H1 (cell line): ENCODE measurements at regions not wholly inside any gene's neighbourhood (a gene's known extent, or its start where the extent isn't known, plus 50 kb on each side); places are given as distances from the start of the nearest gene placed in this dataset.
A peak's percentile ranks its signal among the peaks of the same experiment; 100 is the strongest.

Experiments used
- CTCF ChIA-PET: fragments of 300-600 bp; sonication (Branson Sonifier 250); formaldehyde crosslinking; loops from one replicate; lab custom pipeline; 2021; ENCODE audit not compliant: partially characterized antibody; lab: Charles Lee
- POLR2A ChIA-PET: fragments of 300-600 bp; sonication (Branson Sonifier 250); formaldehyde crosslinking; loops from one replicate; lab custom pipeline; 2021; ENCODE audit warnings: inconsistent platforms; ENCODE audit not compliant: partially characterized antibody; lab: Charles Lee
- DNase-seq, 2 experiments: peaks; one replicate each; pipeline versions ENCODE4 v3.0.0 to v3.0.0-alpha.2; 2010 to 2022; ENCODE audit warnings: low spot score in 2 of 2, low read depth in 1 of 2, mixed read lengths in 1 of 2
- FAIRE-seq: peaks from 2 replicates; lab custom pipeline; 2011; peaks lifted over from hg19 to GRCh38; lab: Jason Lieb, UNC
- H2AFZ ChIP-seq: 2 replicates; pipeline ENCODE4 v1.8.1; 2012; ENCODE audit warnings: low read length, inconsistent platforms
- H2AK5ac ChIP-seq: 2 replicates; pipeline ENCODE4 v1.6.1; 2013; ENCODE audit warnings: low read depth, low read length
- H2BK120ac ChIP-seq: replicated peaks from 2 replicates; pipeline ENCODE3; 2013; ENCODE audit warnings: low read depth, low read length, inconsistent platforms
- H2BK12ac ChIP-seq: 2 replicates; pipeline ENCODE4 v1.6.1; 2013; ENCODE audit warnings: low read depth, low read length
- H2BK15ac ChIP-seq: 2 replicates; pipeline ENCODE4 v1.6.1; 2013; ENCODE audit warnings: low read length
- H2BK20ac ChIP-seq: 2 replicates; pipeline ENCODE4 v1.6.1; 2013; ENCODE audit warnings: low read length
- H2BK5ac ChIP-seq: 2 replicates; pipeline ENCODE4 v1.6.1; 2013; ENCODE audit warnings: low read depth, low read length
- H3K14ac ChIP-seq: 2 replicates; pipeline ENCODE4 v1.6.1; 2013; ENCODE audit warnings: inconsistent platforms; ENCODE audit not compliant: insufficient read length
- H3K18ac ChIP-seq: 2 replicates; pipeline ENCODE4 v1.6.1; 2013; ENCODE audit warnings: low read length; ENCODE audit errors: extremely low read depth
- H3K23ac ChIP-seq: 2 replicates; pipeline ENCODE4 v1.6.1; 2013; ENCODE audit warnings: inconsistent platforms; ENCODE audit not compliant: insufficient read length
- H3K23me2 ChIP-seq: 2 replicates; pipeline ENCODE4 v1.6.1; 2013; ENCODE audit warnings: low read depth, low read length
- H3K27ac ChIP-seq: 2 replicates; pipeline ENCODE4 v1.6.1; 2011; ENCODE audit warnings: low read depth, low read length, inconsistent platforms
- H3K27me3 ChIP-seq, 4 experiments: replicated peaks in 1 of 4; 1 replicate in 1 of 4; 2 replicates in 3 of 4; pipeline versions ENCODE4 v1.6.1 to v1.8.1; 2011 to 2013; ENCODE audit warnings: low read length in 3 of 4, mild to moderate bottlenecking in 3 of 4, inconsistent platforms in 2 of 4, mixed read lengths in 2 of 4, moderate library complexity in 1 of 4; ENCODE audit not compliant: control insufficient read depth in 3 of 4, insufficient read depth in 3 of 4; ENCODE audit errors: extremely low read depth in 1 of 4
- H3K36me3 ChIP-seq, 4 experiments: 2 replicates each; pipeline versions ENCODE4 v1.6.1 to v1.8.1; 2011 to 2013; ENCODE audit warnings: mild to moderate bottlenecking in 4 of 4, low read length in 3 of 4, moderate library complexity in 2 of 4, control low read depth in 1 of 4, inconsistent platforms in 1 of 4; ENCODE audit not compliant: insufficient read depth in 4 of 4, control insufficient read depth in 2 of 4
- H3K4ac ChIP-seq: replicated peaks from 2 replicates; pipeline ENCODE3; 2013; ENCODE audit warnings: low read length, low read depth, mixed read lengths, inconsistent platforms; ENCODE audit not compliant: insufficient read length
- H3K4me1 ChIP-seq, 4 experiments: replicated peaks in 1 of 4; 1 replicate in 1 of 4; 2 replicates in 3 of 4; pipeline versions ENCODE4 v1.6.1 to v1.8.1; 2011 to 2013; ENCODE audit warnings: low read length in 3 of 4, inconsistent platforms in 2 of 4, mixed read lengths in 1 of 4; ENCODE audit not compliant: insufficient read depth in 4 of 4, control insufficient read depth in 3 of 4
- H3K4me2 ChIP-seq, 2 experiments: 2 replicates each; pipeline versions ENCODE4 v1.6.1 to v1.8.1; 2011 to 2013; ENCODE audit warnings: low read depth in 2 of 2, low read length in 2 of 2, control low read depth in 1 of 2, inconsistent platforms in 1 of 2, mild to moderate bottlenecking in 1 of 2; ENCODE audit not compliant: insufficient read depth in 1 of 2
- H3K4me3 ChIP-seq, 4 experiments: fragments of 200-600, 300-600 bp in 1 of 4; sonication (generic), shearing (Covaris generic), sonication (Bioruptor Twin) in 1 of 4; 2 replicates each; pipeline versions ENCODE4 v1.5.1 to v1.8.1; 2011 to 2016; ENCODE audit warnings: low read length in 4 of 4, low read depth in 3 of 4, control low read depth in 2 of 4, inconsistent platforms in 2 of 4, mild to moderate bottlenecking in 2 of 4, mixed read lengths in 1 of 4, moderate library complexity in 1 of 4; ENCODE audit not compliant: insufficient read depth in 2 of 4; ENCODE audit errors: extremely low read depth in 1 of 4
- H3K56ac ChIP-seq: replicated peaks from 2 replicates; pipeline ENCODE3; 2013; ENCODE audit warnings: low read depth, mild to moderate bottlenecking, mixed read lengths, low read length, inconsistent platforms; ENCODE audit not compliant: insufficient read length
- H3K79me1 ChIP-seq: 2 replicates; pipeline ENCODE4 v1.6.1; 2013; ENCODE audit warnings: low read depth, low read length, control low read depth
- H3K79me2 ChIP-seq, 2 experiments: 2 replicates each; pipeline versions ENCODE4 v1.6.1 to v1.8.1; 2012 to 2013; ENCODE audit warnings: low read length in 2 of 2, mild to moderate bottlenecking in 2 of 2, inconsistent platforms in 1 of 2; ENCODE audit not compliant: insufficient read depth in 2 of 2, control insufficient read depth in 1 of 2
- H3K9ac ChIP-seq, 4 experiments: replicated peaks in 1 of 4; 1 replicate in 1 of 4; 2 replicates in 3 of 4; pipeline versions ENCODE4 v1.6.1 to v1.8.1; 2011 to 2013; ENCODE audit warnings: low read depth in 3 of 4, low read length in 3 of 4, control low read depth in 2 of 4, mild to moderate bottlenecking in 2 of 4, moderate library complexity in 2 of 4, inconsistent platforms in 1 of 4; ENCODE audit errors: extremely low read depth in 1 of 4
- H3K9me3 ChIP-seq, 2 experiments: 2 replicates each; pipeline versions ENCODE4 v1.6.1 to v1.8.1; 2012 to 2013; ENCODE audit warnings: mild to moderate bottlenecking in 2 of 2, moderate library complexity in 2 of 2, control low read depth in 1 of 2, inconsistent platforms in 1 of 2, low read depth in 1 of 2, low read length in 1 of 2, mixed read lengths in 1 of 2; ENCODE audit not compliant: insufficient read depth in 2 of 2
- H4K20me1 ChIP-seq, 2 experiments: replicated peaks in 1 of 2; 2 replicates each; pipeline versions ENCODE3 to v1.8.1; 2011 to 2013; ENCODE audit warnings: inconsistent platforms in 2 of 2, low read length in 2 of 2, mild to moderate bottlenecking in 1 of 2; ENCODE audit not compliant: insufficient read depth in 2 of 2, control insufficient read depth in 1 of 2
- H4K5ac ChIP-seq: 2 replicates; pipeline ENCODE4 v1.6.1; 2013; ENCODE audit warnings: low read length, low read depth, mixed read lengths, inconsistent platforms; ENCODE audit not compliant: insufficient read length
- H4K8ac ChIP-seq: 2 replicates; pipeline ENCODE4 v1.8.0; 2013; ENCODE audit warnings: mild to moderate bottlenecking, moderate library complexity, low read length, inconsistent platforms; ENCODE audit not compliant: insufficient read depth; ENCODE audit errors: extremely low read depth
- H4K91ac ChIP-seq: replicated peaks from 2 replicates; pipeline ENCODE3; 2013; ENCODE audit warnings: low read length, mixed read lengths, inconsistent platforms; ENCODE audit not compliant: insufficient read length
- BACH1 ChIP-seq: IDR thresholded peaks from 2 replicates; pipeline ENCODE4 v1.6.1; 2012; ENCODE audit warnings: low read length, improper control_type of control experiment
- CHD1 ChIP-seq: IDR thresholded peaks from 2 replicates; pipeline ENCODE4 v1.6.1; 2012; ENCODE audit warnings: low read depth, low read length, improper control_type of control experiment
- CREB1 ChIP-seq: IDR thresholded peaks from 2 replicates; pipeline ENCODE4 v1.6.1; 2012; ENCODE audit warnings: inconsistent platforms
- CTBP2 ChIP-seq: IDR thresholded peaks from 2 replicates; pipeline ENCODE4 v1.7.0; 2011; ENCODE audit warnings: borderline replicate concordance, mild to moderate bottlenecking, moderate library complexity, mixed read lengths, low read length; ENCODE audit not compliant: insufficient read depth, insufficient read length
- EZH2 ChIP-seq: fragments of 200-600 bp; sonication (generic); IDR thresholded peaks from 2 replicates; pipeline ENCODE4 v1.7.1; 2012; ENCODE audit warnings: low read depth, mild to moderate bottlenecking, moderate library complexity, low read length, inconsistent platforms; ENCODE audit not compliant: severe bottlenecking
- FOSL1 ChIP-seq: IDR thresholded peaks from 2 replicates; pipeline ENCODE4 v1.6.1; 2011; ENCODE audit warnings: mild to moderate bottlenecking, low read depth, low read length, moderate library complexity; ENCODE audit not compliant: insufficient read depth
- HDAC2 ChIP-seq, 2 experiments: fragments of 300-600 bp in 1 of 2; sonication (generic) in 1 of 2; IDR thresholded peaks; 2 replicates each; pipeline ENCODE4 v1.6.1; 2011 to 2012; ENCODE audit warnings: low read depth in 2 of 2, low read length in 2 of 2, mild to moderate bottlenecking in 2 of 2, moderate library complexity in 2 of 2, borderline replicate concordance in 1 of 2, inconsistent platforms in 1 of 2
- JUND ChIP-seq: IDR thresholded peaks from 2 replicates; pipeline ENCODE4 v1.6.1; 2011; ENCODE audit warnings: mild to moderate bottlenecking, improper control_type of control experiment, low read length
- KDM5A ChIP-seq: fragments of 200-600 bp; IDR thresholded peaks from 2 replicates; pipeline ENCODE4 v1.7.1; 2012; ENCODE audit warnings: mild to moderate bottlenecking, low read length, inconsistent platforms, mixed read lengths
- PHF8 ChIP-seq: fragments of 200-600 bp; sonication (generic); conservative IDR thresholded peaks from 2 replicates; pipeline ENCODE4 v1.7.1; 2012; ENCODE audit warnings: low read depth, mild to moderate bottlenecking, inconsistent platforms, low read length, moderate library complexity
- SIRT6 ChIP-seq: IDR thresholded peaks from one replicate; pipeline ENCODE4 v1.7.1; 2012; ENCODE audit warnings: low read length, inconsistent platforms
- SP1 ChIP-seq: IDR thresholded peaks from 2 replicates; pipeline ENCODE4 v1.6.1; 2011; ENCODE audit warnings: low read depth, low read length
- YY1 ChIP-seq: IDR thresholded peaks from 2 replicates; pipeline ENCODE4 v1.6.1; 2011; ENCODE audit warnings: low read depth, mild to moderate bottlenecking, low read length
- ZNF274 ChIP-seq: IDR thresholded peaks from 2 replicates; pipeline ENCODE4 v1.7.0; 2012; ENCODE audit warnings: low read length, borderline replicate concordance; ENCODE audit errors: extremely low read depth
- WGBS, 2 experiments: shearing (Covaris generic) in 1 of 2; methylation state at CpG; one replicate each; pipeline versions ENCODE4 v1.1.6 to v1.1.7; 2013 to 2015; ENCODE audit warnings: low lambda C conversion rate in 2 of 2, mixed read lengths in 2 of 2, inconsistent platforms in 1 of 2, low coverage in 1 of 2, missing lambda C conversion rate in 1 of 2; ENCODE audit not compliant: insufficient replicate concordance in 2 of 2, insufficient coverage in 1 of 2, insufficient read length in 1 of 2; ENCODE audit errors: extremely low coverage in 1 of 2, missing lambda C conversion rate in 1 of 2; 5-methylcytosine and 5-hydroxymethylcytosine counted together

- POLR2A ChIA-PET, result no interaction called here
- TF ChIP-seq YY1 (no peak), EZH2 (no peak), ZNF274 (no peak), SP1 (no peak), CHD1 (no peak), CREB1 (no peak), HDAC2 (IDR thresholded peaks at IDR 0.05; ENCODE audit: borderline replicate concordance in 1 of 2, low read depth in 2 of 2, low read length in 2 of 2) (no peak), PHF8 (no peak), CTBP2 (no peak), BACH1 (no peak), FOSL1 (no peak), JUND (no peak), KDM5A (no peak), SIRT6 (no peak)
Measured at GRCh38 chr1:228867951-228868730, 132.9 kb downstream of the RHOU start.

More at GRCh38 chr1:228867951-228868730, 132.9 kb downstream of the RHOU start:
- no peak overlapping the region for H2AFZ ChIP-seq
- no peaks in the 10 kb centered on the region for H4K20me1 ChIP-seq
- H2BK12ac ChIP-seq, result no peak overlapping the region
- H2AK5ac ChIP-seq, result no peak overlapping the region
- H2BK5ac ChIP-seq, result no peak overlapping the region
- no peak overlapping the region for H3K27ac ChIP-seq
- H4K8ac ChIP-seq, result peak overlapping the region; percentile 20; the same call in 1 of the 2 replicates
- 85% methylated on average over 12 of the region's 12 CpGs; no CpG with 5 or more reads in 1 of the 2 experiments for WGBS, 2 experiments
- H3K79me1 ChIP-seq, result no peaks in the 10 kb centered on the region
- no peak overlapping the region for H3K4me2 ChIP-seq
- no peak overlapping the region for H2BK120ac ChIP-seq
- no peak overlapping the region for H3K56ac ChIP-seq
- H3K9me3 ChIP-seq, result no peaks in the 10 kb centered on the region
- H3K23ac ChIP-seq, result no peak overlapping the region
- H2BK15ac ChIP-seq, result 0 out of 2 replicates have a peak overlapping the region, but pooled peaks have one; percentile 46
- H3K18ac ChIP-seq, result no peak overlapping the region
- H3K36me3 ChIP-seq, result no peaks in the 10 kb centered on the region
- no peaks in the 10 kb centered on the region; a peak in 1 of 7 replicates for H3K27me3 ChIP-seq
- DNase-seq, result peak in 1 of 2 experiments; percentile 33
- H3K4me1 ChIP-seq, result peaks cover 7 to 24% (median 16%) of the 10 kb centered on the region in 4 experiments; a peak in 6 of 7 replicates
- no peak overlapping the region for H3K9ac ChIP-seq
- FAIRE-seq, result no peak
- no peaks in the 10 kb centered on the region for H3K79me2 ChIP-seq
- H3K14ac ChIP-seq, result no peak overlapping the region
- CTCF ChIA-PET, result no interaction called here
- no peaks in the 10 kb centered on the region for H3K23me2 ChIP-seq
- no peak overlapping the region for H4K5ac ChIP-seq
- no peak overlapping the region for H3K4ac ChIP-seq
- H2BK20ac ChIP-seq, result no peak overlapping the region
- no peak overlapping the region for H3K4me3 ChIP-seq
- peak overlapping the region; percentile 34 for H4K91ac ChIP-seq
